SK-N-SH (cell line): ENCODE measurements at regions not wholly inside any gene's neighbourhood (a gene's known extent, or its start where the extent isn't known, plus 50 kb on each side); places are given as distances from the start of the nearest gene placed in this dataset.

Source experiments
- CTCF ChIA-PET: fragments of 300-600, 350-600 bp; formaldehyde crosslinking; extraction: SDS; loops from one replicate; lab custom pipeline; 2021; lab: Yijun Ruan, JAX
- POLR2A ChIA-PET: fragments of 350-600 bp; sonication (Branson Sonifier 250); formaldehyde crosslinking; extraction: SDS; loops from one replicate; lab custom pipeline; 2020; ENCODE audit warnings: antibody characterized with exemption, inconsistent platforms; lab: Yijun Ruan, JAX
- DNase-seq: peaks from one replicate; pipeline ENCODE4 v3.0.0; 2012
- H2AFZ ChIP-seq: fragments of 200-600 bp; sonication (generic); 2 replicates; pipeline ENCODE4 v1.8.1; 2016; ENCODE audit warnings: antibody characterized with exemption, mild to moderate bottlenecking, low read depth
- H3F3A ChIP-seq: fragments of 200-600 bp; sonication (generic); replicated peaks from 2 replicates; pipeline ENCODE3; 2016; ENCODE audit warnings: antibody characterized with exemption, mild to moderate bottlenecking; ENCODE audit not compliant: insufficient read depth
- H3K27ac ChIP-seq, 2 experiments: fragments of 200-500 bp in 1 of 2; fragments of 200-600 bp in 1 of 2; sonication (Bioruptor generic) in 1 of 2; sonication (generic), shearing (Covaris generic) in 1 of 2; 2 replicates each; pipeline versions ENCODE4 v1.5.1 to v1.6.1; 2014 to 2016; ENCODE audit warnings: low read depth in 2 of 2, inconsistent platforms in 1 of 2, low read length in 1 of 2, mild to moderate bottlenecking in 1 of 2, mixed read lengths in 1 of 2
- H3K27me3 ChIP-seq: fragments of 200-600 bp; sonication (generic), shearing (Covaris generic); 2 replicates; pipeline ENCODE4 v1.6.1; 2016; ENCODE audit warnings: mixed run types; ENCODE audit not compliant: insufficient read depth
- H3K36me3 ChIP-seq, 2 experiments: fragments of 200-500 bp in 1 of 2; fragments of 200-600 bp in 1 of 2; sonication (Bioruptor generic) in 1 of 2; sonication (generic) in 1 of 2; replicated peaks in 1 of 2; 2 replicates each; pipeline versions ENCODE3 to v1.5.1; 2014 to 2016; ENCODE audit warnings: low read length in 1 of 2, mild to moderate bottlenecking in 1 of 2; ENCODE audit not compliant: insufficient read depth in 2 of 2, control insufficient read depth in 1 of 2
- H3K4me1 ChIP-seq, 2 experiments: fragments of 200-500 bp in 1 of 2; fragments of 200-600 bp in 1 of 2; sonication (Bioruptor generic) in 1 of 2; sonication (generic), shearing (Covaris generic) in 1 of 2; 2 replicates each; pipeline versions ENCODE4 v1.5.1 to v1.6.1; 2014 to 2016; ENCODE audit warnings: low read depth in 1 of 2, low read length in 1 of 2, mixed run types in 1 of 2; ENCODE audit not compliant: insufficient read depth in 2 of 2, control insufficient read depth in 1 of 2
- H3K4me2 ChIP-seq: fragments of 200-600 bp; sonication (generic), shearing (Covaris generic); 2 replicates; pipeline ENCODE4 v1.6.1; 2017; ENCODE audit warnings: mixed run types
- H3K4me3 ChIP-seq, 2 experiments: fragments of 200-500 bp in 1 of 2; fragments of 200-600 bp in 1 of 2; sonication (Bioruptor generic) in 1 of 2; sonication (generic), shearing (Covaris generic) in 1 of 2; 2 replicates each; pipeline versions ENCODE4 v1.5.1 to v1.8.1; 2014 to 2016; ENCODE audit warnings: low read depth in 2 of 2, inconsistent platforms in 1 of 2, low read length in 1 of 2, mild to moderate bottlenecking in 1 of 2, mixed read lengths in 1 of 2, moderate library complexity in 1 of 2
- H3K79me2 ChIP-seq: fragments of 200-600 bp; sonication (generic); 2 replicates; pipeline ENCODE4 v1.8.1; 2017; ENCODE audit warnings: mild to moderate bottlenecking; ENCODE audit not compliant: insufficient read depth
- H3K9ac ChIP-seq: fragments of 200-600 bp; sonication (generic); 2 replicates; pipeline ENCODE4 v1.6.1; 2017; ENCODE audit warnings: mixed run types
- H3K9me2 ChIP-seq: fragments of 200-600 bp; sonication (generic); 2 replicates; pipeline ENCODE4 v1.6.1; 2017; ENCODE audit warnings: mixed run types
- H3K9me3 ChIP-seq: fragments of 200-600 bp; sonication (generic); 2 replicates; pipeline ENCODE4 v1.6.1; 2017; ENCODE audit warnings: mixed run types, mild to moderate bottlenecking, moderate library complexity
- H4K20me1 ChIP-seq: fragments of 200-600 bp; sonication (generic); 2 replicates; pipeline ENCODE4 v1.6.1; 2017; ENCODE audit warnings: mild to moderate bottlenecking, mixed run types; ENCODE audit not compliant: insufficient read depth
- CHD2 ChIP-seq: fragments of 150-350 bp; IDR thresholded peaks from 2 replicates; pipeline ENCODE4 v1.6.1; 2018; ENCODE audit warnings: low read length; ENCODE audit not compliant: partially characterized antibody
- CTCF ChIP-seq: fragments of 200-600 bp; sonication (generic); IDR thresholded peaks from 2 replicates; pipeline ENCODE4 v1.6.1; 2017; ENCODE audit warnings: antibody characterized with exemption, mild to moderate bottlenecking, moderate library complexity
- EP300 ChIP-seq, 2 experiments: IDR thresholded peaks; 2 replicates each; pipeline versions ENCODE4 v1.4.0 to v1.6.1; 2012; ENCODE audit warnings: borderline replicate concordance in 1 of 2, low read depth in 1 of 2, low read length in 1 of 2
- EZH2phosphoT487 ChIP-seq: fragments of 200-600 bp; sonication (generic); IDR thresholded peaks from 2 replicates; pipeline ENCODE4 v1.6.1; 2017; ENCODE audit warnings: low read depth, mixed run types, mild to moderate bottlenecking, antibody characterized with exemption, moderate library complexity, borderline replicate concordance
- FOXJ3 ChIP-seq: sonication (generic); formaldehyde crosslinking; IDR thresholded peaks from 2 replicates; pipeline ENCODE4 v1.5.1; 2020; ENCODE audit warnings: mild to moderate bottlenecking, missing genetic modification reagents
- GABPA ChIP-seq: IDR thresholded peaks from 2 replicates; pipeline ENCODE4 v1.4.0; 2012; ENCODE audit warnings: low read depth, mild to moderate bottlenecking
- IRF3 ChIP-seq: fragments of 150-350 bp; IDR thresholded peaks from 2 replicates; pipeline ENCODE4 v1.6.1; 2016; ENCODE audit warnings: mild to moderate bottlenecking, low read depth, low read length
- JUND ChIP-seq: IDR thresholded peaks from 2 replicates; pipeline ENCODE4 v1.4.0; 2012
- MAX ChIP-seq: IDR thresholded peaks from 2 replicates; pipeline ENCODE4 v1.4.0; 2012; ENCODE audit warnings: low read depth
- MEF2A ChIP-seq: IDR thresholded peaks from 2 replicates; pipeline ENCODE4 v1.4.0; 2012; ENCODE audit warnings: low read depth, borderline replicate concordance
- MXI1 ChIP-seq: IDR thresholded peaks from 2 replicates; pipeline ENCODE4 v1.6.1; 2012; ENCODE audit warnings: mild to moderate bottlenecking, low read depth, low read length, improper control_type of control experiment
- NFIC ChIP-seq: IDR thresholded peaks from 2 replicates; pipeline ENCODE4 v1.4.0; 2012; ENCODE audit warnings: borderline replicate concordance
- NRF1 ChIP-seq: IDR thresholded peaks from 2 replicates; pipeline ENCODE4 v1.6.1; 2012; ENCODE audit warnings: low read depth, mild to moderate bottlenecking, low read length
- PBX3 ChIP-seq: IDR thresholded peaks from 2 replicates; pipeline ENCODE4; 2012
- POLR2AphosphoS5 ChIP-seq: IDR thresholded peaks from 2 replicates; pipeline ENCODE4 v1.6.1; 2012; ENCODE audit warnings: low read depth, low read length
- RCOR1 ChIP-seq: fragments of 150-350 bp; IDR thresholded peaks from 2 replicates; pipeline ENCODE4 v1.6.1; 2017; ENCODE audit warnings: antibody characterized with exemption, low read length
- REST ChIP-seq: IDR thresholded peaks from 2 replicates; pipeline ENCODE4 v1.6.1; 2012; ENCODE audit warnings: mild to moderate bottlenecking, low read depth, low read length, moderate library complexity
- RXRA ChIP-seq: IDR thresholded peaks from 2 replicates; pipeline ENCODE4 v1.4.0; 2012; ENCODE audit warnings: low read depth, mild to moderate bottlenecking, borderline replicate concordance
- TEAD4 ChIP-seq: IDR thresholded peaks from 2 replicates; pipeline ENCODE4 v1.4.0; 2012; ENCODE audit warnings: mild to moderate bottlenecking, borderline replicate concordance; ENCODE audit not compliant: insufficient read depth
- WGBS: methylation state at CpG from one replicate; pipeline ENCODE4 v1.1.6; 2017; ENCODE audit warnings: low lambda C conversion rate; 5-methylcytosine and 5-hydroxymethylcytosine counted together

- H3K9me2 ChIP-seq, result no peaks in the 10 kb centered on the region
- no peak overlapping the region for H3K9ac ChIP-seq
- CTCF ChIA-PET, result interaction anchor here (0.7 to 2.4 kb wide), 3 partner anchors 14 to 320 kb away, joined by 3 to 9 read pairs (median 3); no protein-coding TSS in a partner anchor
- POLR2A ChIA-PET, result no interaction called here
- H3K9me3 ChIP-seq, result no peaks in the 10 kb centered on the region
- no peak for TF ChIP-seq CHD2
- no peak for TF ChIP-seq MEF2A
- no peak for TF ChIP-seq MAX
- no peak for TF ChIP-seq TEAD4
- TF ChIP-seq RCOR1, result no peak
- TF ChIP-seq GABPA, result no peak
- TF ChIP-seq MXI1, result no peak
- no peak for TF ChIP-seq IRF3
- TF ChIP-seq NFIC, result no peak
- TF ChIP-seq RXRA, result no peak
- TF ChIP-seq PBX3, result no peak
- no peak for TF ChIP-seq FOXJ3 (CRISPR knock-in tag)
- TF ChIP-seq POLR2AphosphoS5, result no peak
- no peak for TF ChIP-seq EZH2phosphoT487
- TF ChIP-seq REST, result no peak
- no peak for TF ChIP-seq CTCF
- TF ChIP-seq NRF1, result no peak
- no peak for TF ChIP-seq EP300 (IDR thresholded peaks at IDR 0.05; ENCODE audit: borderline replicate concordance in 1 of 2, low read depth in 1 of 2, low read length in 1 of 2)
- TF ChIP-seq JUND, result no peak
- WGBS, result 49% methylated on average over 11 of the region's 17 CpGs
- H3K27ac ChIP-seq, result no peak overlapping the region
- no peaks in the 10 kb centered on the region for H3K79me2 ChIP-seq
- no peaks in the 10 kb centered on the region for H3F3A ChIP-seq
- no peak overlapping the region for H3K4me2 ChIP-seq
- H3K4me3 ChIP-seq, result no peak overlapping the region
- H3K36me3 ChIP-seq, result no peaks in the 10 kb centered on the region
- no peak for DNase-seq
- H4K20me1 ChIP-seq, result no peaks in the 10 kb centered on the region
- peaks cover 0 to 6% of the 10 kb centered on the region in 2 experiments; a peak in 1 of 4 replicates for H3K4me1 ChIP-seq
- H2AFZ ChIP-seq, result no peak overlapping the region
- no peaks in the 10 kb centered on the region for H3K27me3 ChIP-seq
Observed at GRCh38 chr11:71101606-71102005, 150.8 kb downstream of the SHANK2 start.
